ENCODE measurements at regions not wholly inside any gene's neighbourhood (a gene's known extent, or its start where the extent isn't known, plus 50 kb on each side); places are given as distances from the start of the nearest gene placed in this dataset.

GRCh38 chr7:104961821-104962220 is 52.2 kb upstream of the KMT2E start:
- Histone ChIP-seq H3K79me1 (ENCODE audit: low read length) (no peaks in the 10 kb centered on the region), H3K4me1 (ENCODE audit: control insufficient read depth in 1 of 2, insufficient read depth in 2 of 2, low read length in 2 of 2) (no peaks in the 10 kb centered on the region), H3K36me3 (ENCODE audit: control insufficient read depth in 1 of 2, insufficient read depth in 2 of 2, low read length in 2 of 2) (no peaks in the 10 kb centered on the region), H2BK5ac (ENCODE audit: low read depth, low read length, poor library complexity) (no peak overlapping the region), H3K4me2 (ENCODE audit: low read length) (no peak overlapping the region), H3K4ac (ENCODE audit: low read depth, low read length) (no peak overlapping the region), H3K27me3 (ENCODE audit: insufficient read depth, low read length) (no peaks in the 10 kb centered on the region), H2BK12ac (ENCODE audit: low read length) (no peak overlapping the region), H4K91ac (ENCODE audit: low read depth, low read length) (no peak overlapping the region), H3K9ac (ENCODE audit: low read length) (no peak overlapping the region), H3K79me2 (ENCODE audit: control insufficient read depth, insufficient read depth, low read length, poor library complexity) (no peaks in the 10 kb centered on the region), H4K12ac (ENCODE audit: low read depth, low read length) (no peak overlapping the region), H3K4me3 (ENCODE audit: low read depth, low read length) (no peak overlapping the region), H2AK5ac (ENCODE audit: low read length) (no peak overlapping the region), H3K9me3 (ENCODE audit: insufficient read depth, low read depth, low read length) (peaks cover 1% of the 10 kb centered on the region), H2AFZ (ENCODE audit: insufficient read depth, low read length, poor library complexity) (no peak overlapping the region), H3K14ac (ENCODE audit: low read length) (no peak overlapping the region), H3K23ac (ENCODE audit: low read length) (no peak overlapping the region), H2BK120ac (ENCODE audit: insufficient read depth, low read length, poor library complexity) (no peak overlapping the region), H3K27ac (ENCODE audit: low read depth, low read length) (no peak overlapping the region), H4K8ac (ENCODE audit: low read depth, low read length) (no peak overlapping the region), H3K18ac (ENCODE audit: low read length) (no peak overlapping the region)
- DNase-seq = no peak
- no CpG with 5 or more reads among the region's 6 CpGs for WGBS (ENCODE audit: extremely low coverage, insufficient coverage, insufficient read length)

GRCh38 chr7:104962781-104963180 is 51.2 kb upstream of the KMT2E start:
- peaks cover 1% of the 10 kb centered on the region for H3K9me3 ChIP-seq (ENCODE audit: insufficient read depth, low read depth, low read length)
- no peaks in the 10 kb centered on the region for H3K79me2 ChIP-seq (ENCODE audit: control insufficient read depth, insufficient read depth, low read length, poor library complexity)
- no peak overlapping the region for H3K23ac ChIP-seq (ENCODE audit: low read length)
- H4K12ac ChIP-seq (ENCODE audit: low read depth, low read length) = no peak overlapping the region
- H3K36me3 ChIP-seq (ENCODE audit: control insufficient read depth in 1 of 2, insufficient read depth in 2 of 2, low read length in 2 of 2) = no peaks in the 10 kb centered on the region
- H4K91ac ChIP-seq (ENCODE audit: low read depth, low read length) = no peak overlapping the region
- no peak for DNase-seq
- no peak overlapping the region for H3K4ac ChIP-seq (ENCODE audit: low read depth, low read length)
- no peak overlapping the region for H3K14ac ChIP-seq (ENCODE audit: low read length)
- H3K4me2 ChIP-seq (ENCODE audit: low read length) = no peak overlapping the region
- H3K4me3 ChIP-seq (ENCODE audit: low read depth, low read length) = no peak overlapping the region
- no peak overlapping the region for H2BK5ac ChIP-seq (ENCODE audit: low read depth, low read length, poor library complexity)
- no CpG with 5 or more reads among the region's 3 CpGs for WGBS (ENCODE audit: extremely low coverage, insufficient coverage, insufficient read length)
- no peaks in the 10 kb centered on the region for H3K4me1 ChIP-seq (ENCODE audit: control insufficient read depth in 1 of 2, insufficient read depth in 2 of 2, low read length in 2 of 2)
- H2BK12ac ChIP-seq (ENCODE audit: low read length) = no peak overlapping the region
- no peak overlapping the region for H2BK120ac ChIP-seq (ENCODE audit: insufficient read depth, low read length, poor library complexity)
- H3K18ac ChIP-seq (ENCODE audit: low read length) = no peak overlapping the region
- H3K79me1 ChIP-seq (ENCODE audit: low read length) = no peaks in the 10 kb centered on the region
- H3K27me3 ChIP-seq (ENCODE audit: insufficient read depth, low read length) = no peaks in the 10 kb centered on the region
- H4K8ac ChIP-seq (ENCODE audit: low read depth, low read length) = no peak overlapping the region
- no peak overlapping the region for H3K27ac ChIP-seq (ENCODE audit: low read depth, low read length)
- H2AFZ ChIP-seq (ENCODE audit: insufficient read depth, low read length, poor library complexity) = no peak overlapping the region
- no peak overlapping the region for H2AK5ac ChIP-seq (ENCODE audit: low read length)
- H3K9ac ChIP-seq (ENCODE audit: low read length) = no peak overlapping the region

- no CpG with 5 or more reads among the region's 2 CpGs for WGBS (ENCODE audit: extremely low coverage, insufficient coverage, insufficient read length)
- Histone ChIP-seq H3K4me3 (ENCODE audit: low read depth, low read length) (no peak overlapping the region), H3K14ac (ENCODE audit: low read length) (no peak overlapping the region), H4K12ac (ENCODE audit: low read depth, low read length) (no peak overlapping the region), H3K18ac (ENCODE audit: low read length) (no peak overlapping the region), H3K4ac (ENCODE audit: low read depth, low read length) (no peak overlapping the region), H3K4me1 (ENCODE audit: control insufficient read depth in 1 of 2, insufficient read depth in 2 of 2, low read length in 2 of 2) (no peaks in the 10 kb centered on the region), H3K9ac (ENCODE audit: low read length) (no peak overlapping the region), H3K36me3 (ENCODE audit: control insufficient read depth in 1 of 2, insufficient read depth in 2 of 2, low read length in 2 of 2) (no peaks in the 10 kb centered on the region), H3K79me1 (ENCODE audit: low read length) (no peaks in the 10 kb centered on the region), H3K4me2 (ENCODE audit: low read length) (no peak overlapping the region), H2AFZ (ENCODE audit: insufficient read depth, low read length, poor library complexity) (no peak overlapping the region), H3K9me3 (ENCODE audit: insufficient read depth, low read depth, low read length) (peaks cover 1% of the 10 kb centered on the region), H2BK12ac (ENCODE audit: low read length) (no peak overlapping the region), H4K91ac (ENCODE audit: low read depth, low read length) (no peak overlapping the region), H3K79me2 (ENCODE audit: control insufficient read depth, insufficient read depth, low read length, poor library complexity) (no peaks in the 10 kb centered on the region), H2BK120ac (ENCODE audit: insufficient read depth, low read length, poor library complexity) (no peak overlapping the region), H3K27ac (ENCODE audit: low read depth, low read length) (no peak overlapping the region), H2BK5ac (ENCODE audit: low read depth, low read length, poor library complexity) (no peak overlapping the region), H2AK5ac (ENCODE audit: low read length) (no peak overlapping the region), H3K27me3 (ENCODE audit: insufficient read depth, low read length) (no peaks in the 10 kb centered on the region), H3K23ac (ENCODE audit: low read length) (no peak overlapping the region), H4K8ac (ENCODE audit: low read depth, low read length) (no peak overlapping the region)
- DNase-seq = no peak
Observed at GRCh38 chr7:104963378-104963990, 50.5 kb upstream of the KMT2E start.

- H2BK5ac ChIP-seq (ENCODE audit: low read depth, low read length, poor library complexity) = no peak overlapping the region
- no peak overlapping the region for H2BK12ac ChIP-seq (ENCODE audit: low read length)
- H2AK5ac ChIP-seq (ENCODE audit: low read length) = no peak overlapping the region
- H3K79me1 ChIP-seq (ENCODE audit: low read length) = no peaks in the 10 kb centered on the region
- H3K79me2 ChIP-seq (ENCODE audit: control insufficient read depth, insufficient read depth, low read length, poor library complexity) = no peaks in the 10 kb centered on the region
- no peak overlapping the region for H3K4ac ChIP-seq (ENCODE audit: low read depth, low read length)
- no peak overlapping the region for H4K8ac ChIP-seq (ENCODE audit: low read depth, low read length)
- no peak overlapping the region for H3K4me2 ChIP-seq (ENCODE audit: low read length)
- DNase-seq = no peak
- no peak overlapping the region for H2BK120ac ChIP-seq (ENCODE audit: insufficient read depth, low read length, poor library complexity)
- H4K91ac ChIP-seq (ENCODE audit: low read depth, low read length) = no peak overlapping the region
- H3K36me3 ChIP-seq (ENCODE audit: control insufficient read depth in 1 of 2, insufficient read depth in 2 of 2, low read length in 2 of 2) = no peaks in the 10 kb centered on the region
- H2AFZ ChIP-seq (ENCODE audit: insufficient read depth, low read length, poor library complexity) = no peak overlapping the region
- H3K27ac ChIP-seq (ENCODE audit: low read depth, low read length) = no peak overlapping the region
- no peaks in the 10 kb centered on the region for H3K4me1 ChIP-seq (ENCODE audit: control insufficient read depth in 1 of 2, insufficient read depth in 2 of 2, low read length in 2 of 2)
- H3K23ac ChIP-seq (ENCODE audit: low read length) = no peak overlapping the region
- no peak overlapping the region for H4K12ac ChIP-seq (ENCODE audit: low read depth, low read length)
- no peak overlapping the region for H3K4me3 ChIP-seq (ENCODE audit: low read depth, low read length)
- H3K9ac ChIP-seq (ENCODE audit: low read length) = no peak overlapping the region
- no peaks in the 10 kb centered on the region for H3K27me3 ChIP-seq (ENCODE audit: insufficient read depth, low read length)
- no CpG with 5 or more reads among the region's 3 CpGs for WGBS (ENCODE audit: extremely low coverage, insufficient coverage, insufficient read length)
- no peak overlapping the region for H3K18ac ChIP-seq (ENCODE audit: low read length)
- peaks cover 1% of the 10 kb centered on the region for H3K9me3 ChIP-seq (ENCODE audit: insufficient read depth, low read depth, low read length)
- no peak overlapping the region for H3K14ac ChIP-seq (ENCODE audit: low read length)
Observed at GRCh38 chr7:104963991-104964385, 50.0 kb upstream of the KMT2E start.

Data from trophoblast cell (in vitro differentiated cells and primary cell).